Glomerular visceral epithelial cell (primary cell): ENCODE measurements at regions not wholly inside any gene's neighbourhood (a gene's known extent, or its start where the extent isn't known, plus 50 kb on each side); places are given as distances from the start of the nearest gene placed in this dataset.

Experiments used
- DNase-seq: peaks from one replicate; pipeline ENCODE4 v3.0.0-alpha.2; 2016; ENCODE audit errors: extremely low spot score

DNA sequence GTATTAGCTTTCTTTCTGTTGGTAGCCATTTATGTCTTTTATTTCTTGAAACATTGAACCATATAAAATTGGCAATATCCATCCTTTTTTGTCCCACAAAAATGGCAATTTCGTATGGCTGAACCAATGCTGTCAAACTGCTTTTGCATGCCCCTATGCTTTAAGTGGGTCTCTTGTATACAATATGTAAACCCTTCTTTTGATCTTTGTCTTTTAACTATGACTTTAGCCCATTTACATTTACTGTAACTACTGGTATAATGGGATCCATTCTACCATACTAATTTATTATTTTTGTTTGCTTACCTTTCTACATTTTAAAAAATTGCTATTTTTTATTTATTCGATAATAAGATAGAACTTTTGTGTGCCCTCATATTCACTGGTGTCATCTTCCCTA lies 93.4 kb downstream of the TENT4A start:
- DNase-seq: no peak

DNA sequence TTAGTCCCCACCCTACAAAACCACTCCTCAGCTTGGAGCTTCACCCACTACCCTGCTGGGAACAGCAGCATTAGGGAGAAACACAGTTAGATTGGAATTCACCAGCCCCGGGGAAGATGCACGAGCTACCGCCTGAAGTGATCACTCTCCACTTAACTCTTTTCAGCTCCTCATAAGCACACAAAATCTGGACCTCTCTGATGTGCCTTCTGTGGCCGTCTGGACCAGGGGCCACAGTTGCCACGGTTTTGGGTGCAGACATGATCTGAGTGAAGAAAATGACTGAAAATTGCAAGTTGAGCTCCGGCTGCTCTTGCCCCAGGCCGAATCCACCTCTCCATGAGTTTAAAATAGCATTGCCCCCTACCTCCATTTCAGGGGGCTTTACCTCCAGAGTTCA lies 95.2 kb downstream of the TENT4A start:
- DNase-seq: no peak

DNA sequence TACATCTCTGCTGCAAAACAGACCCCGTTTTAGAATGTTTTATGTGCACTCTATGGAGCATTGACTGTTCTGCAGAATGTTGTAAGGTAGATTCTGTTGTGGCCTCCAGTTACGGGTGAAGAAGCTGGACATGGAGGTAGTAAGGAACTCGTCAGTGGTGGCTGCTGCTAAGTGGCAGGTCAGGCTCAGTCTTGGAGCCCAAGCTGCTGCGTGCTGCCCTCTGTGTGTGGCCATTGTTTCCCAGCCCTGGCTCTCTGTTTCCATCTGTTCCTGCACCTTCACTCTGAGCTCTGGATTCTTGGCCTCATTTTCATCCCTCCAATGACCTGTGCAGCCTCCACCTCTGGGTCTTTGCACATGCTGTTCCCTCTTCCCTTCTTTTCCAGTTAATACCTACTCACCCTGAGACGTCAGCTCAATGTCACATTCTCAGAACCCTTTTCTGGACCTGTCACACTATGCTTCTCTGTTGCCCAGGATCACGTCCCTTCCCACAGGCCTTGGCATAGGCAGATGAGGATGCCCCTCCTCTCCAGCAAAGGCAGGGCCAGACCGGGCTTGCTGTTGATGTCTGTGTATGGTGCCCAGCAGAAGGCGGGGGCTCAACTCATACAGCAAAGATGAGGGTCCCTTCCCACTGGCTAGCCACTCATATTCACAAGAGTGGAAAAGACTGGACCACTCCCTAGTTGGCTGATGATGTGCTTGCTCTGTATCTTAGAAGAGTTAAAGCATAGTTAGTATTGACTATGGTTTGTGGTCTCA lies 97.6 kb downstream of the TENT4A start:
- no peak for DNase-seq

DNA sequence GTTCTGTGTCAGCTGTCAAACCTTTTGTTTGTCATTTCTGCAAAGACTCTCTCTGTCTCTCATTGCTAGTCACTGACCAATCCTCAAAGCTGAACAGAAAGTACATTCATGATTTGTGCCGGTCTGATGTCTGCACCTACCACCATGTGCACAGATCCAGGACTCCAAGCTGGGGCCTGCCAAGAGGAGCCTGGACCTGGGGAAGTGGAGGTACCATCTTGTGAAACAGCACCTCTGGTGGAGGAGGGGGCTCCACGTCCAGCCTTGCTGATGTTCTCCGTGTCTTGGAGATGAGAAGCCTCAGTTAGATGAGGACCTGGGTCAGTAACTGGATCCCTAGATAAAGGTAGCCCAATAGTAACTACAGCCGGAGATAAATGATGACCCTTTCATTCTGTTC lies 98.9 kb downstream of the TENT4A start:
- DNase-seq: no peak

DNA sequence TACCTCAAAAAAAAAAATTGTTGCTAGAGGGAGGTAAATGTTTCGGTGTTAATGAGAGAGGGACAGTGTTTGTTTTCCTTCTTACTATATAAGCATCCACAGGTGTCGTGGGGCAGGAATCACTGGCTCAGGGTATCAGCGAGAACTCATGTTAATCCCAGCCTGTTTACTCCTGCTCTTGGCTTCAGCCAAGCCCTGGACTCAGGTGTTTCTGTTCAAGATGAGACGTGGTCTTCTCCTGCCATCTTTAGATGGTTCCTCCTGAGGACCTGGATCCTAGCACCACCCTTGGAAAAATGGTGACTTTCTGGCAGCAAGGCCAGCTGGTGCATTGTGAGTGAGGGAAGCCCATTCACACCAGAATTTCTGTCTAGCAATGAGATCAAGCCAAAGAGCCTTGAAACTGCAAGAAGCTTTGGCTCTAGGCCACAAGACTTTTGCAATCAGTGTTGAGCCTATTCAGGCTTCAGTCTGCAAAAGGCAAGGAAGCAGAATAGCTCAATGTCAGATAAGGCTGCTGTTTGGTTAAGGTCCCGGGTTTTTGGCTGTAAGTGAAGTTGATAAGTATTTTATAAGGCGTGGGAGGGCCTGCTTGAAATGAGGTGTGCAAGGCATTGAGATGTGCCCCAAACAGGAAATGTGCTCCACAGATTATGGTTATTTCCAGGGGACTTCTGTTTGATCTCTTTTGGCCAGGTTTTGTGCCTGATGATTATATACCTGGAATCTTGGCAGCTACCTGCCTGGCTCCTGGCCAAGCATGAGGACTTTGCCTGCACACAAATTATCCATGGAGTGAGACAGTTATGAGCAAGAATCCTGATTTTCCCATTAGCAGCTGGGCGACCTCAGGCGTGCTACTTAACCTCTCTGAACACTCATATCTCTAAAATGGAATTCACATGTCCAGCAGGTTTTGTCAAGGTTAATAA lies 99.8 kb downstream of the TENT4A start:
- no peak for DNase-seq

DNA sequence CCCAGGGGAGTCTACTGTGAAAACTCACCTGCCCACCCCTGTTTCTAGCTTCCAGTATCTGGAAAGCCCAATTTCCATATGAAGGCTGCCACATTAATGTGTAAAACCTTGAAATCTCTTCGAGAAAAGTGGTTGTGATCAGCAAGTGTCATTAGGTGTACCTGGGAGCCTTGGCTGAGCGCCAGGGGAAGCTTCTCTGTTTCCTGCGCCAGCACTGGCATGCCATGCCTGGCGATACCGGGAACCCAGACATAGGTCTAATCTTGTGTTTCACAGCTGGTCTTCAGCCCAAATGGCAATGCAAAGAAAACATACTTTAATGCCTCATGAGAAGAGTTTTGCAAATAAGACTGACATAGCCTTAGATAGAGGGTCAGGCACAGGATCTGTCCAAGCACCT lies 101.6 kb downstream of the TENT4A start:
- DNase-seq: no peak

DNA sequence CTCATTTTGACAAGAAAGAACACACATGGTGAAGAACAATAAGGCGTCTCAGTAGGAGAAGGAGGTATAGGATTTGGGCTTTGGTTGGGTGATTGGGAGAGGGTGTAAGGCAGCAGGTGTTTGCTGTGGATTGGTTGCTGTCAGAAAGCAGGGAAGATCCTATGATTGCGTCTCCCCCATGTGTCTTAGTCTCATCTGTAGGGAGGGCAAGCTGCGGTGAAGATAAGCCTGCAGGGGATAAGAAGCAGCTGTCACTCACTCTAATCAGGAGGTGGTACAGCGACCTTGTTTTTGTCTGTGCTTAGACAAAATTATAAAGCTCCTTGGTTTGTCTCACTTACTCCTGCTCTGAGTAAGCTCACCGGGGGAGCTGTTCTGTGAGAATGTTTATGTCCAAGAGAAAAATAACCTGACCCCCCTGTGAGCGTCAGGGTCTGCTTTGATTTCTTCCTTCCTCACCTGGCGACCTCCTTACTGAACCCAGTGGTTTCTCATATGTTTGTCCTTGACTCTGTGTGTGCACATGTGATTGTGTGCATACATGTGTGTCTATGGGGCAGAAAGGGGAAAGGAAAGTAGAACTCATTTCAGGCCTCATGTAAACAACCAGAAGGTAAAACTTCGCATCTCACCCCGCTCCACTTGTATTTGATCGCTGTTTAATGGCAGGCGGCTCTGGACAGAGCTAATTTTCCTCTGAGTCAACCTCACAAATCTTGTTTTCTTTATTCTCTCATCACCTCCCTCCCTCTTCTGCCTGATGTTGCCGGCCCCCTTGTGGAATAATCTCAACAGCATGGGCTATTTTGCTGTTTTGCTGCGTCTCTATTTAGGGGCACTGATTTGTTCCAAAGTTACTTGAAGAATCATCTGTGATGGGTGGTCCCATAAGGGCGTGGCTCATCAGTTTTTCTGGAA lies 105.6 kb downstream of the TENT4A start:
- no peak for DNase-seq

DNA sequence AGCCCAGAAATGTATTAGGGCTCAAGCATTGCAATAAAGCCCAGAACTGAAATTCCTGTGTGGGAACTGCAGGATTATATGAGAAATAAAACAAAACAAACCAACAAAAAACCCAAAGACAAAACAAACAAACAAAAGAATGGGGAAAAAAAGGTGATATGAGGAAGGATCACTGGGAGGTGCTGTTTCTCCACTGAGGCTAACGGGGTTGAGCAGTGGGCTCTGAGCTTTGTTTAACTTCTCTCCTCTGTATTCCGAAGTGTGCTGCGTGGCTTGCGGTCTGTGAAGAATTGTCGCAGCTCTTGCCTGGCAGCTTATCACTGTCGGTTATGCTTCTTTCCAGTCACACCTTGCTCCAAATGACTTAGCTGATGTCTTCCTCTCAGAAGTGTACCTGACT lies 106.3 kb downstream of the TENT4A start:
- no peak for DNase-seq

DNA sequence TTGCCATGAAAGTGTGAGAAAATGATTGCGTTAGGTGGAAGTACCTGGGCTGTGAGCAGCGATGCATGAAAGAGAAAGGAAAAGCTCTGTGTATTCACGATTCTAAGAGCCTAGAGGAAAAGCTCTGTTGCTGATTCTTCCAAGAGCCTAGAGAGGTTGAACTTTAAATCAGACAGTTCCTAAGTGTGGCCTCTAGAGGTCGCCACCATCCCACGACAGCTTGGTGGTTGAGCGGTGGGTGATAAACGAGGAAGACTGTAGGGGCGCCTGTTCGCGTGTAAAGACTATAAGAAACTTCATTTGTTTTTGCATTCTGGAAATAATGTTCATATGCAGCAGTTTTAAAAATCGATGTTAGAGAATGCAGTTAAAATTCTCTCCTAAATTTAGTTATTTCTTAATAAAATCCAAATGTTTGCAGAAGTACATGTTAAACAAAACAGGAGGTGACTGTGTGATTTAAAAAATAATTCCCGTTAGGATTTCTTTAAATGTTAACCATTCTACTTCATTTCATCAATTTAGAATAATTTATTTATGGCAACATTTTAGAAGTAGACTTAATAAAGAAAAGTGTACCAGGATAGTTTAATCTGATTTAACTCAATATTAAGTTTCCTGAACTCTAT lies 107.7 kb downstream of the TENT4A start:
- no peak for DNase-seq

DNA sequence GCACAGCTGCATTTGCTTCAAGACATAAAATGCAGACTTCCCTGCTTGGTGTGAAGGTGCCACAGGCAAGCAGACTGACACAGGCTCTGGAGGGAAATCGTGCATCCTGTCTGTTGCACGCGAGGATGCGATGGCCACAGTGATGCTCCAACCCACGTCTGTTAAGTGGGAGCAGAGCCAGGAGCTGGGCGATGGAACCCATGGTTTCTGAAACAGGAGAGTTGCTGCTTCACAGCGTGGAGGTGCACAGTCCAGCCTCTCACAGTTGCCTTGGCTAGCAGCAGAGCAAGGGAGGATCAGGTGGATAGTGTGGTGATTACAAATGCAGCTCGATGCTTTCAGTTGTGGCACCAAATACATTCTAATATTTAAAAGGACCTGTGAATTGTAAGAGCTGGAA lies 108.8 kb downstream of the TENT4A start:
- DNase-seq: no peak

DNA sequence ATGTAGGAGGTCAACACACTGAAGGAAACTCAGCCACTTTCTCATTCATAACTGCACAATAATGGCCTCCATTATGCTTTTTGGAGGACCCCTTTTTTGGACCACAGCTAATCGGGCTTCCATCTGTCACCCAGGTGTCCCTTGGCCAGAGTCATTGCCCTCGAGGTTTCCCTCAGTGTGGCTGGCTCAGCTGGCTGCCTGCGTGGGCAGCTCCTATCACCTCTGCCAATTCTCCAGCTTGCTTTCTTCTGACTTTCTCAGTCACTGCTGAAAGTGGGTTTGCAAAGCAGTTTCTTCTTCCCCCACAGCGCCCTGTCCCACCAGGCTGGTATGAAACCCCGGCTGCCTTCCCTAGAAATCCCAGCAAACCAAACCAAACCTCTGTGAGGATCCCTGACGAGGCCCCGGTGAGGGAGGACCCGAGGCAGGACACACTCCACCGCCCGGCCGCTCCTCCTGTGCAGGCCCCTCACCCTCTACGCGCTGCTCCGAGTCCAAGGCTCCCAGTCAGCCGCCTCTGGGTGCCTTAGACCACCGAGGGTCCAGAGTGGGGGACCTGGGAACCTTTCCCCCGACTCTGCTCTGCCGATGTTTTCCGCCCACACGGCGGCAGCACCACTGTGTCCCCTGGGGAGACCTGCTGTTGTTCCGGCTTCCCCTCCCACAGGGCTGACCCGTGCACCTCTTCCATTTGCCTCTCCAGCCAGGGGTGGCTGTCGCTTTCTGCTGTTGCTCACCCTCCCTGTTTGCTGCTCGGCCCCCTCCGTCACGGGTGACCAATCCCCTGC lies 109.5 kb downstream of the TENT4A start:
- no peak for DNase-seq

DNA sequence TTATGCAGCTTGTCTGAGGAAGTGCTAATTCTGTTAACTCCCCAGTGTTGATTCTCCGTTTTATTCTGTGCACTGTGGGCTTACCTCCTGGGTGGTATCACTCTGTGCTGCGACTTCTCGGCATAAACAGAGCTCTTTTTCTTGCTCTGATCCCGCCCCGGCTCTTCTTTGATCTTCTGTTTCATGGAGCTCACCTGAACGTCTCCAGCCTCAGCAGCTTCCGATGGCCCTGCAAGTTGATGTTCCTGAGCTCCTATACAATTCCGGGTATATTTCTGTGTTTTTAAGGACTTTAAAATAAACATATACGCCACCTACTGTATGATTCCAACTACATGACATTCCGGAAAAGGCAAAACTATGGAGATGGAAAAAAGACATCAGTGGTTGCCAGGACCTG lies 110.8 kb downstream of the TENT4A start:
- DNase-seq: no peak

DNA sequence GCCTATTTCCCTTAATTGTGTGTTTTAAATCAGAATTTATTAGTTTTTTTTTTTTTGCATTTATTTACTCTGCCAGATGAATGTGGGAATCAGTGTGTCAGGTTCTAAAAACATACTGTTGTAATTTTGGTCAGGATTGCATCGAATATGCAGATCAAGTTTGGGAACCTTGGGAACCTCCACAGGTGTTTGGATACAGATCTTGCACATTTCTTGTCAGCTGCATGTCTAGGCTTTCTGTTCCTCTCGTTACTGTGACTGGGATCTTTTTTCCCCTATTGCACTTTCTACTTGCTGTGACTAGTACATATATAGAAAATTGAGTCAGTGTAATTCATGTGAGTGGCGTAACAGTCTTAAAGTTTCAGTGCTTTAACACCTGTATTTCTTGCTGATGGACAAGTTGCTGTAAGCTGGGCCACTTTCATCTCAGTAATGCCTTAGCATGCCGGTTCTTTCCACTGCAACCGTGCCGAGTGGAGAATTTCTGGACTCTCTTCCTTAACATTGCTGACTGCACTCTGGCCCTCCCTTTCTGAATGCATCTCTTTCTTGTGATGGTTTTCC lies 112.5 kb downstream of the TENT4A start:
- no peak for DNase-seq

DNA sequence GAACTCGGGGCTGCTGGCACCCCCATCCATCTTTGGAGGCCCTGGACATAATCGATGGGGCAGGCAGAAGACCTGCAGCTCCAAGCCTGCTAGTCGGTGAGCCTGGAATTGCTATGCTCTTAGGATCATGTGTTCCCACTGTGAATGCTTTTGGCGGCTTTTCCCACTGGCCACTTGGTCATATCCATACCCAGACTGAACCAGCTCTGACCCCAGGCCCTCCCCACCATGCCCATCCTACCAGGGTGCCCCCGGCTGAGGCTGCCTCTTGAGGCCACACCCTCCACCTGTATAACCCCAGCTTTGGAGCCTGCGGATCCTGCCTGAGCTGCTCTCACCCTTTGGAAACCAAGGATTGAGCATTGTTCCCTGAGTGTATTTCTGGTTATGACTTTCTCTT lies 113.5 kb downstream of the TENT4A start:
- DNase-seq: no peak

DNA sequence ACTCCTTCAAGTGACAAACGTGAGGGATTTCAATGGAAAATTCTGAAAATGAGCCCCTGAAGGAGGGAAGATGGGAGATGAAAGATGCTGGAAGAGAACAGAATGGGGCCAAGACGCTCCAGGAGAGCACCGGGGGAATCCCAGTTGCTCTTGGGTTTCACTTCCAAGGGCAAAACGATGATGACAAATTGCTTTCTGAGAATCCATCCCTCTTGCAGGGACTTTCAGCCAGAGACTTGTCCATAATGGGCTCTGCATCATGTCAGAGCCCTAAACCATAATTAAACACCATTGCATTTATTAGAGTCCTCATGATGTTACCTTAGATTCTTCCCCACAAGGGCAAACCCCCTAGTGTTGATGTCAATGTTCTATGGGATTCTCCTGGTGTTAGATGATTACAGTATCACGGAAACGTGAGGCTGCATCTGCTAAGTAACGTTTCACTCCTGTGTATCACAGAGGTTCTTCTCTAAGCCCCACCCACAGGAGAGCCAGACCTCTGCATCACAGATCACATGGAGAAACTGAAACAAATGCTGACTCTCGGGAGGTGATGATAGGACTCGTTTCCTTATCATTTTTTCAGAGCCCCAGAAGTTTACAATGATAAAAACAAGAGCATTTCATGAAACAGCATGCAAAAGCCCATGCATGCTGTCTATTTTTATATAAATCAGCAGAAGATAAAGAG lies 114.4 kb downstream of the TENT4A start:
- DNase-seq: no peak

DNA sequence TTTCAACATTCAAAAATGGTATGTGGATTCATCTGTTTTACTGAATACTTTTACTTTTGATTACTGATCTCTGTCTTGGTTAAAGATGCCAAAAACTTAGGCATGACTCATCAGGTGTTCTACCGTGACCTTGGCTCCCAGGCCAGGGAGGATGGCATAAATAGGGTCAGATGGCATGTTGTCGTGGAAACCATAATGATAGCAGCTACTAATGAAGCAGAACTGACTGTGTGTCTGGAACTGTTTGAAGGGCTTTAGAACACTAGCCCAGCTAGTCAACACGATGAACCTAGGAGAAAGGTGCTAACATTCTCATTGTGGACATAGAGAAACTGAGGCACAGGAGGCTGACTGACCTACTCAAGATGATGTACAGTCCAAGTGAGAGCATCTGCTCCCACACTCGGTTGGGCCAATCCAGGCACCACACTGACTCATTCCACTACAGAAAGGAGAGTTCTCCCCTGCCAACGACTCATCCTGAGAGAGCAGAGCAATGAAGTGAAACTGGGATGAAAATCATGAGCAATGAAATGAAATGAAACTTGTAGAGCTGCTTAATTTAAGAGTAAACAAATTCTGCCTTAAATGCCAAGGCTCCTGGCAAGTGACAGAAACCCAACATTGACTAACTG lies 116.0 kb downstream of the TENT4A start:
- no peak for DNase-seq

DNA sequence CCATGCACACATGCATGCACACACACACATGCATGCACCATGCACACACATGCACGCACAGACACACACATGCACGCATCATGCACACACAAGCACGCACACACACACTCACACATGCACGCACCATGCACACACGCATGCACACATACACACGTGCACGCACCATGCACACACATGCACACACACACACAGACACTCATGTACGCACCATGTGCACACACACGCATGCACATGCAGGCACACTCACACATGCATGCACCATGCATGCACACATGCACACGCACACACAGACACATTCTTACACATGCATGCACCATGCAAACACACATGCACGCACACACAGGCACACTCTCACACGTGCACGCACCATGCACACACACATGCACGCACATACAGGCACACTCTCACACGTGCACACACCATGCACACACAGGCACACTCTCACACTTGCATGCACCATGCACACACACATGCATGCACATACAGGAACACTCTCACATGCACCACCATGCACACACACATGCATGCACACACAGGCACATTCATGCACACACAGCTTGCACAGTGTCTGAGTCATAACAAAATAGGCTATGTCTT lies 117.5 kb downstream of the TENT4A start:
- no peak for DNase-seq

DNA sequence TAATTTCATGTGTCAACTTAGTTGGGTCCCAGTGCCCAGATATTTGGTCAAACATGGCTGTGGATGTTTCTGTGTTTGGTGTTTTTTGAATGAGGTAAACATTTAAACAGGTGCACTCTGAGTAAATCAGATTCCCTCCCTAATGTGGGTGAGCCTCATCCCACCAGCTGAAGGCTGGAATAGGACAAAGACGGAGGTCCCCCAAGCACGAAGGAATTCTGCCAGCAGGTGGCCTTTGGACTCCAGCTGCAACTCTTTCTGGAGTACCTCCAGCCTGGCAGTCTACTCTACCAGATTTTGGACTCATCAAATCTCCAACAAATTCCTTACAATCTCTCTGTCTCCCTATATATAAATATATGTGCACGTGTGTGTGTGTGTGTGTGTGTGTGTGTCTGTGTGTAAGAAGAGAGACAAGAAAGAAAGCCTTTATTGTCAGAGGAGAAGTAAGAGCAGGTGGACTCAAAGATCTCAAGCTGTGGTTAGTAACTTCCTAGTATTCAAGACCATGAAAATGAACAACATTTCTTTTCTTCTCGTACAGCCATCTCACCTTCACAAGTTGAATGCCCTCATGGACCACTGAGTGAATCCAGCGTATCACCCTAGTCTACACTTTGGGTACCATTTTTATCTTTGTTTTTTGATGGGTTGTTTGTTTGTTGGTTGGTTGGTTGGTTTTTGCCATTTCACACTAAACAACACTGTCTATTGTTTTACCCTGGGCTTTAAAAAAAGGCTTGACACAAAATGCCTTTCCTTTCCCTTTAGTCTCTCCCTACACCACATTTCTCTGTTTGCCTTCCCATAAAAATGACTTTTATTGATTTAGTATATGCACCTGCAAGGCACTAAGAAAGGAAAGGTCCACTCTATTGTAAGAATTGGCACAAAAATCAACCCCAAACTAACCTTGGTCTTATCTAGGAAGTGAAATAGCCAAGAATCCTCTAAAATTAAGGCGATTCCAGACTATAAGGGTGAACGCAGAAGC lies 118.7 kb downstream of the TENT4A start:
- DNase-seq: no peak
